GM19463 (cell line): ENCODE measurements at regions not wholly inside any gene's neighbourhood (a gene's known extent, or its start where the extent isn't known, plus 50 kb on each side); places are given as distances from the start of the nearest gene placed in this dataset.
"Not testable (repeated sequence)": the region's sequence is repeated elsewhere in the genome, so short reads cannot be mapped to it uniquely, and the experiment has no call there.

Source experiments
- ATAC-seq: cut with Tn5 transposase; IDR thresholded peaks from one replicate; pipeline ENCODE4 v1.9.1; 2021; ENCODE audit warnings: mild to moderate bottlenecking, moderate library complexity; ENCODE audit not compliant: unreplicated experiment

DNA sequence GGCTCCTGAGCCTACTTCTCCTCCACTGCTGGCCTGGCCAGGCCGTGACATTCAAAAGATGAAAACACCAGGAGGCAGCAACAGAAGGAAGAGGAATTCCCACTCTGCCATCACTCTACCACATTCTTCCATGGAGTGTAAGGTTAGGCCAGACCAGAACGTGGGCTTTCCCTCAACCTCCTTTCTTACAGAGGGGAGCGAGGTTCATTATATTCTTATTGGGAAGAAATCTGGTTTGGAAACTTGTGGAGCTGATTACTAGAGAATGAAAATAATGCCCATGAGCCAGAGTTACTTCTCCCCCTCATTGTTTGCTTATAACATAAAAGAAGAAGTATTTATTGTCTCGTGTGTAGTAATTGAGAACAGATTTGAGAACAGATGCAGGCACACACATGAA, 136.3 kb upstream of the BASP1 start:
- no peak for ATAC-seq

DNA sequence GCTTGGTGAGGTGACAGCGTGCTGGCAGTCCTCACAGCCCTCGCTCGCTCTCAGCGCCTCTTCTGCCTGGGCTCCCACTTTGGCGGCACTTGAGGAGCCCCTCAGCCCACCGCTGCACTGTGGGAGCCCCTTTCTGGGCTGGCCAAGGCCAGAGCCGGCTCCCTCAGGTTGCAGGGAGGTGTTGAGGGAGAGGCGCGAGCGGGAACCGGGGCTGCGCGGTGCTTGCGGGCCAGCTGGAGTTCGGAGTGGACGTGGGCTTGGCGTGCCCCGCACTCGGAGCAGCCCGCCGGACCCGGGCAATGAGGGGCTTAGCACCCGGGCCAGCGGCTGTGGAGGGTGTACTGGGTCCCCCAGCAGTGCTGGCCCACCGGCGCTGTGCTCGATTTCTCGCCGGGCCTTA, 134.2 kb upstream of the BASP1 start:
- ATAC-seq = not testable (repeated sequence)

- no peak for ATAC-seq
Measured at GRCh38 chr5:17087035-17087434, 130.4 kb upstream of the BASP1 start.

- no peak for ATAC-seq
Measured at GRCh38 chr5:17088051-17088450, 129.4 kb upstream of the BASP1 start.

- ATAC-seq = no peak
Measured at GRCh38 chr5:17089001-17089400, 128.4 kb upstream of the BASP1 start.

DNA sequence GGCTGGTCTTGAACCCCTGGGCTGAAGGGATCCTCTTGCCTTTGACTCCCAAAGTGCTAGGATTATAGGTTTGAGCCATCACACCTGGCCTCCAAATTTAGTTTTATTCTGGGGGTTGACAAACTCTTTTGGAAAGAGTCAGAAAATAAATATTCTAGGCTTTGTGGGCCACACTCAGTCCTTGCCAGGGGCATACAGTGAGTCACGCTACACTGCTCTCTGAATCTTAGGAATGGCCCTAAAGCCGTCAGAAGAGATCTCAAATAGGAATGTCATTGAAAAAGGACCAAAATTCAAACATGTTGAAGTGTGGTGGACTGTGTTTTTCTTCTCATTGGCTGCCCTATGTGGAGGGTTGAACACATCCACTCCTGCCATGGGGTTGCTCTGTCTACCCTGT, 127.7 kb upstream of the BASP1 start:
- ATAC-seq = no peak

DNA sequence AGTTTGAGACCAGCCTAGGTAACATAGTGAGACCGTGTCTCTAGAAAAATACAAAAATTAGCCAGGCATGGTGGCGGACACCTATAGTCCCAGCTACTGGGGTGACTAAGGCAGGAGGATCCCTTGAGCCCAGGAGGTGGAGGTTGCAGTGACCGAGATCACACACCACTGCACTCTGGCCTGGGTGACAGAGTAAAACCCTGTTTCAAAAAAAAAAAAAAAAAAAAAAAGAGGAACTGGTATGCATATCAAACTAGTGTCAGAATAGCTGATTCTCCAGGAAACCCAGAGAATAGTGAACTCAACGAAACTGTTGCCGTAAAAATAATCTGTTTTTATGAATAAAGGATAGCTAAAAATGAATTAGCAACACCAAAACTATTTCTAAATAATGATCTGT, 126.6 kb upstream of the BASP1 start:
- ATAC-seq = no peak

GRCh38 chr5:17094830-17095229, 122.6 kb upstream of the BASP1 start:
- no peak for ATAC-seq

- no peak for ATAC-seq
Measured at GRCh38 chr5:17096952-17097695, 120.3 kb upstream of the BASP1 start.

- no peak for ATAC-seq
Measured at GRCh38 chr5:17099946-17100345, 117.5 kb upstream of the BASP1 start.

DNA sequence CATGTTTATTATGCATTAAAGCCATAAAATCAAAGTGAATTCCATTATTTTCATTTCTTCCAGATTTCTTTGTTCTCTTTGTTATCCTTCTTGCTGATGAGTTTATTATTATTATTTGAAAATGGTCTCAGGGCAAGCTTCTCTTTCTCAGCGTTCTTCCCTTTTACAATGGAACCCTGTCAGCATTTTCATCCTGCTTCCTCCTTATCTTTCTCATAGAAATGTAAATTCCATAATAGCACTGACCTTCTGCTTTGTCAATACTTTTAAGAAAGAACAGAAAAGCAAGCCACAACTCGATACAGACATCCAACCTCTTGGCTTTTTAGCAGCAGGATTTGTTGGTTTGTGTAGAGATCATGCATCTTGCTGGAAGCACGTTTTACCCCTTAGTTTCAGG, 114.0 kb upstream of the BASP1 start:
- ATAC-seq = no peak

DNA sequence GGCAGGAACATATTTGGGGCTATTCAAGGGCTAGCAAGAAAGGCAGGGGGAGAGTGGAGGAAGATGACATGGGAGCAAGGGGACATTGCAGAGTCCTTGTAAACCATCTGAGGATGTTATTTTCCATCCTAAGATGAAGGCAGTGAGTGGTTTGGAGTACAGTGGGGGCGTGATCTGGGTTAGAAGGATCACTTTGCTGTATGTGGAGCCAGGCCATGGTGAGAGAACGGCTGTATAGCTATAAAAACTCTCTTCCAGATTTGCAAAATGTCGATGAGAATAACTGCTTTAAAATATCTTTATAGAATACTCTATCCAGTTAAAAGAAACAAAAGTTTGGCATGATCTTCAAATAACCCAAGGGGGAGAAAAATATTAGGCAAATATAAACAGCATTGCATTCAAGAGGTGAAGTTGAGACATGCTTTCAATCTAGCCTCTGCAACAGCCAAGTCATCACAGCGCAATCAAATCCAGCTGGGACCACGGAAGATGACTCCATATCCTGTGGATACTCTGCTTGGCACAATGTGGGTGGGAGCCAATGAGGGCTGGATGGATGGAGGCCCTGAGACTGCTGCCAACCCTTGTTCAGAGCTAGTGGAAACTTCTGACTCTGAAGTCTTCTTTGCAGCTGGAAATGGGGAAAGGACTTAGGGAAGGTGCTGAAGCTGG, 111.5 kb upstream of the BASP1 start:
- ATAC-seq = no peak

- ATAC-seq = no peak
Measured at GRCh38 chr5:17106521-17106920, 110.9 kb upstream of the BASP1 start.

DNA sequence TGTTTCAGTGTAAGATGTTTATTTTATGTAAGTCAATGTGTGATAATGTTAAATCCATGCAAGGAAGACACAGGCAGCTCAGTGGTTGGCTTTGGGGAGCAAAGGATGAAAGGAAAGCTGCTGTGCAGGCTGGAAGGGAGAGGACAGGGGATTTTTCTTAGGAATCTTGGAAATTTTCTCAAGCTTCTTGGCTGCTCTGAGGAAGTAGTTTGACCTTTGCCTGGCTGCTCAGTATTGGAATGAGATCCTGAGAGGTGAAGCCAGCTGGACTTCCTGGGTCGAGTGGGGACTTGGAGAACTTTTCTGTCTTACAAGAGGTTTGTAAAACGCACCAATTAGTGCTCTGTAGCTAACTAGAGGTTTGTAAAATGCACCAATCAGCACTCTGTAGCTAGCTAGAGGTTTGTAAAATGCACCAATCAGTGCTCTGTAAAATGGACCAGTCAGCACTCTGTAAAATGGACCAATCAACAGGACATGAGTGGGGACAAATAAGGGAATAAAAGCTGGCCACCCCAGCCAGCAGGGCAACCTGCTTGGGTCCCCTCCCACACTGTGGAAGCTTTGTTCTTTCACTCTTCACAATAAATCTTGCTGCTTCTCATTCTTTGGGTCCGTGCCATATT, 105.2 kb upstream of the BASP1 start:
- not testable (repeated sequence) for ATAC-seq

DNA sequence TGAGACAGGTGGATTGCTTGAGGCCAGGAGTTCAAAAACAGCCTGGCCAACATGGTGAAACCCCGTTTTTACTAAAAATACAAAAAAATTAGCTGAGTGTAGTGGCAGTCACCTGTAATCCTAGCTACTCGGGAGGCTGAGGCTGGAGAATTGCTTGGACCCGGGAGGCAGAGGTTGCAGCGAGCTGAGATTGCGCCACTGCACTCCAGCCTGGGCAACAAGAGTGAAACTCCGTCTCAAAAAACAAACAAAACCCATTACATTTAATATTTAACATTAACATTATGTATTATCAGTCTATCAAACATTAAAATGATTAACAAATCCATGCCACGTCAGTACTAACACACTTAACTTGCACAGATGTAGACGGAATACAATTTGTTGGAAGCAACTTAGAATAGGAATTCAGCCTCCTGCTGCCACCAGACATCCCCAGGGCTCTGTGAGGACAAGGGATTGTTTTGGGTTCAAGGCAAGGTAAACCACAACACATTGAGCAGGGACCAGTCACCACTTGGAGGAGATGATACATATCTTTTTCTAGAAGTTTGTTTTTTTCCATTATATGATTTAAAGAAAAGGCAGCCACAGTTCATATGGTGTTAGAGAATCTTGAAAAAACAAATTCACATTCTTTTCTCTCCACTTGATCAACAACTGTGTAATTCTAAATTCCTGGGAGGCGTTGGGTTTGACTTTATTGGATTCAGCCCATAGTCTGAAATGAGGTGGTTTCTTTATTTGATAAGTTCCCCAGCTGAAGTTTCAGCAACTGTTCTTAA, 104.1 kb upstream of the BASP1 start:
- no peak for ATAC-seq

DNA sequence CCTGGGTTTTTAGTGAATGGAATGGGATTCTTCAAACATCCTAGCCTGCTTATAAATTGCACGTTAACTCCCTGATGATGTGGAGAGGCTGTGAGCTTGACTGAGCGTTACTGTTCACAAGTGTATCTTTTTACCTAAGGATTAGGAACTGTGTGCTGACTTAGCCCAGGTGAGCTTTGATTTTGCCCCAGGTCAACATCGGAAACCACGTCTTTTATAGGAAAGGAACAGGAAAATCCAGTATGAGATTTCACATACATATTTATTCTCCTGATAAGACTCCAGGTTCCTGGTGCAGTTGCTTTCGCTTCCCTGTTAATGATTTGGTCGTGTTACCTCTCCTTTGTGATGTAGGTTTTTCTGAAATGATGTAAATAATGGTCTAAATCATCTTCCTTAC, 103.2 kb upstream of the BASP1 start:
- no peak for ATAC-seq

DNA sequence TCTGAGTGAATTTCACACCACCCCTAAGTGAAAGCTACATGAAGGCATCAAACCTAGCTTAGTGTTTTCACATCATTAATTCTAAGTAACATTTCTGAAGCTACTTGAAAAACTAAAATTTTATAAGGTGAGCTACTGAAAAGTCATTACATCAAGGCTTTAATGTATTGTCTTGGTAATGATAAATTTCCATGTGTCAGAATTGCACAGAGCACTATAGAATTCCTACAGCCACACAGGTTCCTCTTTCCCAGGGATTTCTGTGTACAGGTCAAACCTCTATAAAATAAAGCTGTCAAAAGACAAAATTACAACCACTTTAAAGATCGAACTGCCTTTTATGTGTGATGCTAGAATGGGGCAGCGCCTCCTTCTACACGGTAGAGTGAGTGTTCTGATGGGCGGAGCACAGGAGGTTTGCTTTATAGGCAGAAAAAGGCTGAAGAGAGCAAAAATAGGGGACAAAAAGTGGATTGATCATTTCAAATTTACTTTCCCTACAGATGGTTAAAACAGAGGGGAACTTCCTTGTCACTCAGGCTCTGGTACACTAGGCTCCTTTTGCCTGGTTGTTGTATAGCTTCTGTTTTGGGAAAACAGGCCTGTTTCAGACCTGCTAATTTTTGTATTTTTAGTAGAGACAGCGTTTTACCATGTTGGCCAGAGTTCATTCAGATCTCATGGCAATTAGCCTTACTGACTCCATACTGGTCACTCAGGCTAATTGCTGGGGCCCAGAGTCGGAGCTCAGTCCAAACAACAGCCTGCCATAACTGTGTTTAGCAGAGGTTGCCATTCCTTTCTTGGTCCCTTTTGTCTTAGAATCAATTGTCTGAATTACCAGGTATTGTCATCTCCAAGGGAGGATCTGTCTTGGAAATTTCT, 102.5 kb upstream of the BASP1 start:
- no peak for ATAC-seq

GRCh38 chr5:17115855-17116254, 101.6 kb upstream of the BASP1 start:
- no peak for ATAC-seq

- peak; percentile 79 for ATAC-seq
Measured at GRCh38 chr5:17118631-17119030, 98.8 kb upstream of the BASP1 start.

- no peak for ATAC-seq
Measured at GRCh38 chr5:17120209-17120608, 97.2 kb upstream of the BASP1 start.
